ENCODE measurements at regions not wholly inside any gene's neighbourhood (a gene's known extent, or its start where the extent isn't known, plus 50 kb on each side); places are given as distances from the start of the nearest gene placed in this dataset.

GRCh38 chr5:120749737-120750136 is 285.6 kb downstream of the PRR16 start:
- TF ChIP-seq, protein P1, sequence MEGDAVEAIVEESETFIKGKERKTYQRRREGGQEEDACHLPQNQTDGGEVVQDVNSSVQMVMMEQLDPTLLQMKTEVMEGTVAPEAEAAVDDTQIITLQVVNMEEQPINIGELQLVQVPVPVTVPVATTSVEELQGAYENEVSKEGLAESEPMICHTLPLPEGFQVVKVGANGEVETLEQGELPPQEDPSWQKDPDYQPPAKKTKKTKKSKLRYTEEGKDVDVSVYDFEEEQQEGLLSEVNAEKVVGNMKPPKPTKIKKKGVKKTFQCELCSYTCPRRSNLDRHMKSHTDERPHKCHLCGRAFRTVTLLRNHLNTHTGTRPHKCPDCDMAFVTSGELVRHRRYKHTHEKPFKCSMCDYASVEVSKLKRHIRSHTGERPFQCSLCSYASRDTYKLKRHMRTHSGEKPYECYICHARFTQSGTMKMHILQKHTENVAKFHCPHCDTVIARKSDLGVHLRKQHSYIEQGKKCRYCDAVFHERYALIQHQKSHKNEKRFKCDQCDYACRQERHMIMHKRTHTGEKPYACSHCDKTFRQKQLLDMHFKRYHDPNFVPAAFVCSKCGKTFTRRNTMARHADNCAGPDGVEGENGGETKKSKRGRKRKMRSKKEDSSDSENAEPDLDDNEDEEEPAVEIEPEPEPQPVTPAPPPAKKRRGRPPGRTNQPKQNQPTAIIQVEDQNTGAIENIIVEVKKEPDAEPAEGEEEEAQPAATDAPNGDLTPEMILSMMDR (IDR thresholded peaks at IDR 0.05): no peak
- TF ChIP-seq POLR2A (IDR thresholded peaks at IDR 0.05): no peak
